ENCODE measurements at regions not wholly inside any gene's neighbourhood (a gene's known extent, or its start where the extent isn't known, plus 50 kb on each side); places are given as distances from the start of the nearest gene placed in this dataset.

DNA sequence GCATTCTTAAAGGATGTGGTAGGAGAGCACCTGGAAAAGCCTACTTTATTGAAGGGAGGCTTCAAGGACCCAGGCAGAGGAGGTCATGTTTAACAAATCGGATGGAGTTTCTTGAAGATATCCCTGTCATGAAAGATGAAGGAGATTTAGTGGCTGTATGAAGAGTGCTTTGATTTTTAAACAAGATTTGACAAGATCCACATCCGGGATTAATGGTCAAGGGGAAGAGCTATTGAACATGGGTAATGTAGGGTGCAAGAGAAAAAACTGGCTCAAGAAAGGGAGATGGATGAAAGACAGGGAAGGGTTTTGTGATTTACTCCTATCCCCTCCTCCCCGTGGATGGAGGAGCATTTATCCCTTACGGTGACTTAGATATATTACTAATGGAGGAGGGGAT is 113.1 kb upstream of the OSR1 start:
- intact Hi-C loops (cut with DNase I; ENCODE audit: low total_unique reads), result no loop called here
- H3K27ac ChIP-seq, result no peak overlapping the region
- H3K27me3 ChIP-seq (replicated peaks in 1 of 7), result peaks cover 0 to 60% (median 12%) of the 10 kb centered on the region in 7 donors
- WGBS, 5 donors, result 86 to 98% (median 92%) methylated on average over 4 of the region's 4 CpGs
- no peak for DNase-seq
- H3K36me3 ChIP-seq, result no peaks in the 10 kb centered on the region
- TF ChIP-seq, protein P1, sequence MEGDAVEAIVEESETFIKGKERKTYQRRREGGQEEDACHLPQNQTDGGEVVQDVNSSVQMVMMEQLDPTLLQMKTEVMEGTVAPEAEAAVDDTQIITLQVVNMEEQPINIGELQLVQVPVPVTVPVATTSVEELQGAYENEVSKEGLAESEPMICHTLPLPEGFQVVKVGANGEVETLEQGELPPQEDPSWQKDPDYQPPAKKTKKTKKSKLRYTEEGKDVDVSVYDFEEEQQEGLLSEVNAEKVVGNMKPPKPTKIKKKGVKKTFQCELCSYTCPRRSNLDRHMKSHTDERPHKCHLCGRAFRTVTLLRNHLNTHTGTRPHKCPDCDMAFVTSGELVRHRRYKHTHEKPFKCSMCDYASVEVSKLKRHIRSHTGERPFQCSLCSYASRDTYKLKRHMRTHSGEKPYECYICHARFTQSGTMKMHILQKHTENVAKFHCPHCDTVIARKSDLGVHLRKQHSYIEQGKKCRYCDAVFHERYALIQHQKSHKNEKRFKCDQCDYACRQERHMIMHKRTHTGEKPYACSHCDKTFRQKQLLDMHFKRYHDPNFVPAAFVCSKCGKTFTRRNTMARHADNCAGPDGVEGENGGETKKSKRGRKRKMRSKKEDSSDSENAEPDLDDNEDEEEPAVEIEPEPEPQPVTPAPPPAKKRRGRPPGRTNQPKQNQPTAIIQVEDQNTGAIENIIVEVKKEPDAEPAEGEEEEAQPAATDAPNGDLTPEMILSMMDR (IDR thresholded peaks at IDR 0.05 in 8 of 11, conservative IDR thresholded peaks at IDR 0.05 in 3 of 11), result no peak
- TF ChIP-seq POLR2A (IDR thresholded peaks at IDR 0.05) (no peak), POLR2AphosphoS5 (IDR thresholded peaks at IDR 0.05) (no peak)
- no peak overlapping the region for H3K4me3 ChIP-seq
- H3K9me3 ChIP-seq, result no peaks in the 10 kb centered on the region
- H3K4me1 ChIP-seq, result peaks cover 0 to 15% (median 11%) of the 10 kb centered on the region in 6 donors

DNA sequence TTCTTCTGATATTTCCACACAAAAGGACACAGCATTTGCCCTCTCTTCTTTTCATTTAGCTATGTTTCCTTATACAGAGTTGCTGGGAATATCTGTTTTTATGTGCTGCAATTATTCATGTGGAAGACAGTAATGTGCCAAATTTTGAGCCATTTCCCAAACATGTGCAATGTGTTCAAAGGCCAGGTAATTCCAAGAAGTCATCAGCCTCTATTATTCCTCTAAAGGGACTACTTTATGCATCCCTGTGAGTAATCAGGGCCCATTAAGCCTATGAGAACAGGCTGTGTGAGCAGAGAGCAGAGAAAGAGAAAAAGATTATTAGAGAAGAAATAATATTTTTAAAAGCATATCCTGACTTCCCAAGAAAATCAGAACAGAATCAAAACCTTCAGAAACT is 107.6 kb upstream of the OSR1 start:
- H3K27ac ChIP-seq, result no peak overlapping the region
- intact Hi-C loops (cut with DNase I; ENCODE audit: low total_unique reads), result no loop called here
- peaks cover 0 to 9% (median 0%) of the 10 kb centered on the region in 7 donors for H3K27me3 ChIP-seq (replicated peaks in 1 of 7)
- peaks cover 0 to 6% (median 0%) of the 10 kb centered on the region in 8 donors for H3K9me3 ChIP-seq
- no peak for DNase-seq
- no peak overlapping the region for H3K4me3 ChIP-seq
- no peaks in the 10 kb centered on the region for H3K36me3 ChIP-seq
- no peak for TF ChIP-seq POLR2A (IDR thresholded peaks at IDR 0.05)
- TF ChIP-seq, protein P1 (IDR thresholded peaks at IDR 0.05 in 8 of 11, conservative IDR thresholded peaks at IDR 0.05 in 3 of 11), result no peak
- TF ChIP-seq POLR2AphosphoS5 (IDR thresholded peaks at IDR 0.05), result no peak
- H3K4me1 ChIP-seq, result no peaks in the 10 kb centered on the region

DNA sequence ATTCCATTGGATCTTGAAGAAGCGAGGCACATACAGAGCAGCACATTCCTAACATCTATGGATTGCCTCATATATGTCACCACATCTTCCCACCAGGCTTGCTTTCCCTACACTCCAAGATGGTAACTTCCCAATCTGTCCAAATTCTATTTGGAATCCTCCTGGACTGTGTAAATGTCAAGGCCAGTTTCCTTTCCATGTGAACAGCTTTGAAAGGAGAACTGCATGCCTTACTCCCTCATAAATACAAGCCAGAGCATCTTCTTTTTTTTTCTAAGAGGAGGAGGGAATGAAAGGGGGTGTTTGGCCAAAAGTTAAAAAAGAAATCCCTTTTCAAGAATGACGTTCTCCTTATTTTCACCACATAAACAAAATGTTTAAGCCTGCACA is 103.8 kb upstream of the OSR1 start:
- intact Hi-C loops (cut with DNase I; ENCODE audit: low total_unique reads), result no loop called here
- no peak for DNase-seq
- no peak for TF ChIP-seq POLR2A (IDR thresholded peaks at IDR 0.05)
- TF ChIP-seq, protein P1 (IDR thresholded peaks at IDR 0.05 in 8 of 11, conservative IDR thresholded peaks at IDR 0.05 in 3 of 11), result no peak
- TF ChIP-seq POLR2AphosphoS5 (IDR thresholded peaks at IDR 0.05), result no peak
- no peak overlapping the region for H3K27ac ChIP-seq
- H3K4me1 ChIP-seq, result no peaks in the 10 kb centered on the region
- H3K9me3 ChIP-seq, result peaks cover 0 to 6% (median 0%) of the 10 kb centered on the region in 8 donors
- H3K36me3 ChIP-seq, result no peaks in the 10 kb centered on the region
- H3K4me3 ChIP-seq, result no peak overlapping the region
- H3K27me3 ChIP-seq (replicated peaks in 1 of 7), result peaks cover 0 to 7% (median 0%) of the 10 kb centered on the region in 7 donors
- 52 to 83% (median 72%) methylated on average over 2 of the region's 2 CpGs for WGBS, 5 donors

DNA sequence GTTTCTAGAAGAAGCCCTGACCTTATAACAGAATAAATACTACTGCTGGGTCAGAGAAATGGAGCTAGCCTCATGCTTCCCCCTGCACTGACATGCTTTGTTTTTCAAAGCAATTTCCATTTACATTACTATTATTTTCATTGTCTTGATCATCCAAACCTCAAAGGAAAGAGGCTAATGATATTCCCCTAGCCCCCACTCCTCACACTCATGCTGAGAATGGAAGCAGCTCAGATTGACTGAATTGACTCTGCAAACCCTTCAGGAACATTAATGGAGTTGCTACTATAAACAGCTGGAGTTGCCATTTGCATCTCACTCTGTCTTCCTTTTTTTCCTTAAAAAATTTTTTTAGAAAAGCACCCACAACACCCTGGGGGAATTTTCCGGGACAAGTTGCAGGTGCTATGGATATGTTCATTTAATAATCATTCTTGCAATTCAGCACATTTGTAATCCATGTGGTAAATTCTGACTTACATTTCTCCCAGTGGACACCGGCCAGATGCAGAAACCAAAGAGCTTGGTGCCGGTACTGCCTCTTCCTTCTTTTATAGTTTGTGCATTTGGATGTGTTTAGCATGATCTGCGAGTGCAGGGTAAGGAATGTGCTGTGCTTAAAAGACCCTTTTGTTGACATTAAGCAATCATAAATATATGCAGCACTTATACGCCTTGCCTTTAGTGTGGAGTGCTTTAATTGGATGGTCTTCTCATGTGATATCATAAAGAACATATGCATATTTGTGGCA is 103.3 kb upstream of the OSR1 start:
- 61 to 72% (median 68%) methylated on average over 5 of the region's 5 CpGs for WGBS, 5 donors
- Histone ChIP-seq H3K9me3 (peaks cover 0 to 6% (median 0%) of the 10 kb centered on the region in 8 donors), H3K4me1 (no peaks in the 10 kb centered on the region), H3K27me3 (replicated peaks in 1 of 7) (peaks cover 0 to 7% (median 0%) of the 10 kb centered on the region in 7 donors), H3K27ac (no peak overlapping the region), H3K36me3 (no peaks in the 10 kb centered on the region), H3K4me3 (no peak overlapping the region)
- DNase-seq, result no peak
- intact Hi-C loops (cut with DNase I; ENCODE audit: low total_unique reads), result no loop called here
- TF ChIP-seq POLR2AphosphoS5 (IDR thresholded peaks at IDR 0.05), result no peak
- TF ChIP-seq, protein P1 (IDR thresholded peaks at IDR 0.05 in 8 of 11, conservative IDR thresholded peaks at IDR 0.05 in 3 of 11), result no peak
- TF ChIP-seq POLR2A (IDR thresholded peaks at IDR 0.05), result no peak
